Left cardiac atrium (tissue), 4 donors: ENCODE measurements at regions not wholly inside any gene's neighbourhood (a gene's known extent, or its start where the extent isn't known, plus 50 kb on each side); places are given as distances from the start of the nearest gene placed in this dataset.
"Not testable (repeated sequence)": the region's sequence is repeated elsewhere in the genome, so short reads cannot be mapped to it uniquely, and the experiment has no call there.

ENCODE experiments used
- ATAC-seq, 2 donors: fragments of 200-7000 bp; cut with Tn5 transposase; one replicate each; pipeline ENCODE4 v1.9.1; 2020; ENCODE audit warnings: mild to moderate bottlenecking in 2 of 2, moderate library complexity in 2 of 2
- DNase-seq: peaks from one replicate; pipeline ENCODE4 v3.0.0-alpha.2; 2020
- intact Hi-C, 2 donors: fragments of 100-400 bp; cut with DNase I; formaldehyde crosslinking; loops; one replicate each; pipeline versions ENCODE4 v1.14.1 to v1.15.1; 2022 to 2023
- donor health status: DM: no; HTN: yes; CAD: no.
- donor health status: DM: no; HTN: yes; CAD: no; lungs with severe emphysema.
- donor health status: DM: yes; HTN: yes; CAD: no.
- donor health status: Dilated cardiomyopathy.

DNA sequence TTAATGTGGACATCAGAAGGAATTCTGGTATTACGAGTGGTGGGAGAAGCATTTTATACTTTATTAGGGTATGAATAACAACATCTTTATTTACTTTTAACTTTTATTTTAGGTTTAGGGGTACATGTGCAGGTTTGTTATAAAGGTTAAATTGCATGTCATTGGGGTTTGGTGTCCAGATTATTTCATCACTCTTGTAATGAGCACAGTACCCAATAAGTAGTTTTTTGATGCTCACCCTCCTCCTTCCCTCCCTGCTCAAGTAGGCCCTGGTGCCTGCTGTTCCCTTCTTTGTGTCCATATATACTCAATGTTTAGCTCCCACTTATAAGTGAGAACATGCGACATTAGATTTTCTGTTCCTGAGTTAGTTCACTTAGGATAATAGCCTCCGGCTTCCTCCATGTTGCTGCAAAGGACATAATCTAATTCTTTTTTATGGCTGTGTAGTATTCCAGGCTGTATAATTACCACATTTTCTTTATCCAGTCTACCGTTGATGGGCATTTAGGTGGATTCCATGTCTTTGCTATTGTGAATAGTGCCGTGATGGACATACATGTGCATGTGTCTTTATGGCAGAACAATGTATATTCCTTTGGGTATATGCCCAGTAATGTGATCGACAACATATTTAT is 456.2 kb downstream of the XYLT1 start:
- ATAC-seq (no peak), DNase-seq (no peak)
- intact Hi-C loops: no loop called here

DNA sequence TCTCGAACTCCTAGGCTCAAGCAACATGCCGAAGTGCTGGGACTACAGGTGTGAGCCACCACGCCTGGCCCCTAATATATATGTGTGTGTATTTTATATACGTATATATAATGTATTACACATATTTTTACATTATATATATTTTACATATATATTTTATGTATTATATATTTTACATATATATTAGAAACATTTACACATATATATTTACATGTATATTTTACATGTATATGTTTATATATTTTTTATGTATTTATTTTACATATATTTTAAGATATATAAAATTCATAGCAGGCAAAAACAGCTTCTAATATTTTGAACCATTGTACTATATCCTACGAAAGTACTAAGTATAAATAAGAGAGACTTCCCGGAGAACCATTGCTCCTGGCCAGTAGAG is 455.1 kb downstream of the XYLT1 start:
- no peak for DNase-seq
- no peak for ATAC-seq
- intact Hi-C loops: no loop called here

DNA sequence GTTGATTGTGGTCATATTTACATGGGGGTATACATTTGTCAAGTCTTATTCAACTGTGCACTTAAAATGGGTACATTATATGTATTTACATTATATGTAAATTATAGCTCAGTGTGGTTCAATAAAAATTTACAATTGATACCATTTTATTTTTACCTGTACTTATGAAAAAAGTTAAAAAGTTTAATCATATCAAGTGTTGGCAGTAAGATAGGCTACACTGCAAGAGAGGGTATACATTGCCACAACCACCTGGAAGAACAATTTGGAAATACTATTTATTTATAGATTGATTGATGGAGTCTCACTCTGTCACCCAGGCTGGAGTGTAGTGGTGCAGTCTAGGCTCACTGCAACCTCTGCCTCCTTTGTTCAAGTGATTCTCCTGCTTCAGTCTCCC is 453.3 kb downstream of the XYLT1 start:
- intact Hi-C loops: no loop called here
- no peak for DNase-seq
- ATAC-seq: no peak

DNA sequence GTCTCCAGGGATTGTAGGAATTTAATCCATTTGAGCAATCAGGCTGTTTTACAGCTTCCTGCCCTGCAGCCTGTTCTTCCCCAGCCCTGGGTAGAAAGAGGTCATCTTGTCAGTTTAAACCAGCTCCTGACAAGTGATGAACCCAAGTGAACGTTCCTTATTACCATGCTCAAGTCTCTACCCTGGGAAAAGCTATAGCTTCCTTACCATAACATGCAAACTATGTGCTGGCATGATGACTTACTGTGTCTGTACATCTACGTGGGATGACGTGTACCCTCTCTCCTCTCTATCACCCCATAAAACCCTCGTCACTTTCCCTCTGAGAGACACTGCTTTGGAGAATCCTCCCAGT is 452.2 kb downstream of the XYLT1 start:
- no peak for DNase-seq
- intact Hi-C loops: no loop called here
- no peak for ATAC-seq

DNA sequence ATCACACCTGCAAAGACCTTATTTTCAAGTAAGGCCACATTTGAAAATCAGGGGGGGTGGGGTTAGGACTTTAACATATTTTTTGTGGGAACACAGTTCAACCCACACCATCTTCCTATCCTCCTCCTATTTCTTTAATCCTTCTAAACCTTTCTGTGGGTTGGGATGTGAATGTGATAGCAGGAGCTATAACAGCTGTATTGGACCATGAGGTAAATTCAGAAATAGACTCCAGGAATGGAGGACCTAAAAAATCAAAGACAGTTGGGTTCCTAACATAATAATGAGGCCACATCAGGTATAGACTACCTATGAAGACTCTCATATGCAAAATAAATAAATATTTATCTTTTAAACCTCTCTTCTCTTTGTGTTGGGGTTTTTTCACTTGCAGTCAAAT is 451.4 kb downstream of the XYLT1 start:
- DNase-seq: no peak
- no peak for ATAC-seq
- intact Hi-C loops: no loop called here

DNA sequence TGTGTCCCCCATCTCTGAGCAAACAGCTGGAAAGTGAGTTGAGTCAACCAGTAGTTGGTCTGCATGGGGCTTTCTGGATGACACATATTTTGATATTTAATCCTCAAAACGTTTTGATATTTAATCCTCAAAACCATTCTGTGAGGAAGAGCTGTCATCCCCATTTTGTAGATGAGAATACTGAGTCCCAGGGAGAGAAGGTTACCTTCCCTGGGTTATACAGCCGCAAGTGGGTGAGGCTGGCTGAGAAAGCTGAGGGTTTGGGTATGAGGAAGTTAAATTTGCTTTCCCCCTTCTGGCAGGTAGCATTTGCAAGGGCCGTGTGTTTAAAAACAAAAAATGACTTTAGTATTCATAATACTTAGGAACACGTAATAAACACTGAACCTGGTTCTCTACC is 447.2 kb downstream of the XYLT1 start:
- intact Hi-C loops: no loop called here
- no peak for DNase-seq
- no peak for ATAC-seq

DNA sequence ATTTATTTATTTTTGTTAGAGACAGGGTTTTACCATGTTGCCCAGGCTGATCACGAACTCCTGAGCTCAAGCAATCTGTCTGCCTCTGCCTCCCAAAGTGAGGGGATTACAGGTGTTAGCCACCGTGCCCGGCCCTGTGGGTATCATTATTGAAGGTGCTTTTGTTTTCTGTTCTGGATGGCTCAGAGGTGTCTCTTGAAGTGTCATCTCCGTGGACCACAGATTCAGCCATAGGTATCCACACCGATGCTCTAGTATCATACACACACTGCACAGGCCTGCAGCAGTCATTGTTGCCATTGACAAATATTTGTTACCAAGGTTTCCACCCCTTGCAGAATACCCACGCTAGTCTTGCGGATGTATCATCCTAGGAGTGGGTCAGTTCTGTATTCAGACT is 446.2 kb downstream of the XYLT1 start:
- DNase-seq (no peak), ATAC-seq (no peak)
- intact Hi-C loops: no loop called here

DNA sequence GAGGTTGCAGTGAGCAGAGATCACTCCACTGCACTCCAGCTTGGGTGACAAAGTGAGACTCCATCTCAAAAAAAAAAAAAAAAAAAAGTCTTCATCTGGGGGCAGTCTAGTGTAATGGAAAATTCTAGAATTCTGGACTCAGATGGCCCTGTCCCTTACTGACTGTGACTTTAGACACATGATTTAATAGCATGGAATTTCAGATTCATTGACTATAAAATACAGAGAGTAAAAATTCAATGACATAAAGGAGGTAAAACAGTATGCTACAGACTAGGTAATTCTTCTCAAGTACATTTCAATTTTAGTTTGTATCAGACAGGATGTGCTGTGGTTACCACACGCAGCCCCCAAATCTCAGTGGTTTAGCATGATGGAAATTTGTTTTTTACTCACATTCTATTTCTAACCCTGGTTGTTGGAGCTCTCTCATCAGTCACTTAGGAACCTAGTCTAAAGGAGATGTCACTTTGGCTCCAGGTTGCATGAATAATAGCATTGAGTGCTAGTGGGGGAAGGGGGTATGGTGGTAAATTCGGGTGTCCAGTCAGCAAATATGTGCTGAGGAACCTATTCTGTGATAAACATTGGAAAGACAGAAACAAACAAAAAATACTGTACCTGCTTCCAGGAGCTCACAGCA is 444.0 kb downstream of the XYLT1 start:
- no peak for DNase-seq
- intact Hi-C loops: no loop called here
- no peak for ATAC-seq

DNA sequence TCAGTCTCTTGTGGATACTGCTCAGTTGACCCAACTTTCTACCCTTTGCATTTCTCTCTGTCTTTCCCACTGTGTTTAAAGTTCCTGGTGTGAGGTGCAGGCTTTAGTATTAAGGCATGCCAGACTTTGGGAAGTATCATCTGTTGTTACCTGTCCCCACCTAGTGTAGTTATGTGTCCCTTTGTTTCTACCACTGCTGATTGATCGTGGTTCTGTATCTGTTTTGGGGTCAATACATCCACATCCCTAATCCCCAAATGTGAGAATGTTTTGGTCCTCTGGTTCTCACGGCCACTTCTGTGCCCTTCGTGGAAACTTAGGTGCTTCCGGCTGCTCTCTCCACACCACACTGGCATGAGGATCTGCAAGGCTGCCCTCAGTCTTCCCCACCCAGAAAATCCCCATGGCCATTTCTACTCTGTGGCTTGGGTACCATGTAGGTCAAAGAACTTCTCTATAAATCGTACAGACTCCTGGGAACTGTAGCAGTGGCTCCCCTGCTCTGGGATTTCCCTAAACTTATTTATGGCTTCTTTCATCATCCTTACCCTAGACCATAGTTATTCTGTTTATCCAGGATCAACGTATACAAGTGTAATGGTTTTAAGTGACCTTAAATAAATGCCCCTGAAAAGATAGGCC is 443.2 kb downstream of the XYLT1 start:
- no peak for ATAC-seq
- intact Hi-C loops: no loop called here
- no peak for DNase-seq

DNA sequence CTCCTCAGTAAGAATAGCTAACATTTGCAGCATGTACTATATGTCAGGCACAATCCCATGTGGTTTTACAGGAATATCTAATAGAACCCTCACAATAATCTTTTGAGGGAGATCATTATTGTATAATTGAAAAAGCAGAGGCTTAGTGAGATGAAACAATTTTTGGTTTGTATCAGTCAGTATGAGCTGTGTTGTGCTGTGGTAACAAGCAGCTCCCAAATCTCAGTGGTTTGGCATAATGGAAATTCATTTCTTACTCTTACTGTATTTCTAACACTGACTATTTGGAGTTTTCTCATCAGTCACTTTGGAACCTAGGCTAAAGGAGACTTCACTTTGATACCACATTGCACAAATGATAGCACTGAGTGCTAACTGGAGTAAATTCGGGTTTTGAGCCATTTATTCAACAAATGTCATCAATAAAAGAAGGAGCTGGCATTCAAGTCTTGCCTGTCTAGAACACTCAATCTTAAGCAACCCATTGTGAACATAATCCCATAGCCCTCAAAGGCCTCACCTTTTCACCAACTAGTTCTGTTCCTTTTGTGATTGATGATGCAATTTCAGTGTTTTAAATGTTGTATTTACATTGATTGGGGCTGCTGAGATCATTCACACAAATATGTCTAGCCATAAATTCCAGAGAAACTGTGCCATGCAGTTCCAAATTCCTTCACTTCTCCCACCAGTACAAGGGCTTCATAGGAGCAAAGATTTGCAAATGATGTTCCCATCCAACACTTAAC is 441.0 kb downstream of the XYLT1 start:
- DNase-seq (no peak), ATAC-seq (no peak)
- intact Hi-C loops: no loop called here

DNA sequence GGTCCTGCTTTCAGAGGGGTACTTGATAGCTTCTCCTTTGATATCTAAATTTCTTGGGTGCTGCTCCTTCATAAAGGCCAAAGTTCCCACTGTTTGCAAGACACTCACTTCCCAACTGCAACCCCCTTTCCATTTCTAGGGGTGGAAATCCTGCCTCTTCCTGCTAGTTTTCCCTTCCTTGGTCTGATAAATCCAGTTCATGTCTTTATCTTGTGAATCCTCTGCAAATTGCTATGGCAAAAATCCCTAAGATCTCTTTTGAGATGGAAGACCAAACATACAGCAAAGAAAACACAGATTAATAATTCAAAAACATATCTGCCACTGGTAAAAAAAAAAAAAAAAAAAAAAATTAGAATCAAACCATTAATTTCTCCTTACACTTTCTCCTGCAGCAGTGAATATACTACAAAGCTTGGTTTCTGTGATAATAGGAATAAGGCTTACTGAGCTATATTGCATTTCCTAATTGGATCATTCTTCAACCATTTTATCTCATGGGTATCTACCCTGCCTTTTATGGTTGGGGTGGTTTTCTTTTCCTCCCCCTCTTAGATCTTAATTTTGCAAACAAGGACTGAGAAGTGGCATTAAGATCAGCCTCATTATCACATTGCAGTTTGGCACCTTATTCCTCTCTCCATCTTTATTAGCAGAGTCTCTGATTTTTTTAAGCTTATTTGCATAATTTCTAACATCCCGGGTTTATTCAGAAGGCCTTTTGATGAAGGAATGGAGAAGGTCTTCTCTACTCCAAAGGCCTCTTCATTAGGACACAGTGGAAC is 439.1 kb downstream of the XYLT1 start:
- no peak for ATAC-seq
- no peak for DNase-seq
- intact Hi-C loops: no loop called here

DNA sequence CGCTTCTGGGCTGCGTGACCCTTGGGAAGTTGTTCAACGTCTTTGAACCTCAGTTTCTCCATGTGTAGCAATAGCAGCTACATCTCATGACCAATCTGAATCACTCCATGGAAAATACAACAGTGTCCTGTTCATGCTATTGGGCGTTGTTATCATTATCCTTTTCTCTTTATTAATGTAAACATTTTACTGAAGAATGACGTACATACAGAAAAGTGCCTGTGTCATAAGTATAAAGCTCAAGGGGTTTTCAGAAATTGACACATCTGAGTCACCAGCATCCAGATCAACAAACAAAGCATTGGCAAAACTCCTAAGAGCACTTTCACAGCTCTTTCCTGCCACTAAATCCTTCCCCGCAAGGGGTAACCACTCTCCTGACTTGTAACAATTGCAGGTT is 438.4 kb downstream of the XYLT1 start:
- ATAC-seq (no peak), DNase-seq (no peak)
- intact Hi-C loops: no loop called here

DNA sequence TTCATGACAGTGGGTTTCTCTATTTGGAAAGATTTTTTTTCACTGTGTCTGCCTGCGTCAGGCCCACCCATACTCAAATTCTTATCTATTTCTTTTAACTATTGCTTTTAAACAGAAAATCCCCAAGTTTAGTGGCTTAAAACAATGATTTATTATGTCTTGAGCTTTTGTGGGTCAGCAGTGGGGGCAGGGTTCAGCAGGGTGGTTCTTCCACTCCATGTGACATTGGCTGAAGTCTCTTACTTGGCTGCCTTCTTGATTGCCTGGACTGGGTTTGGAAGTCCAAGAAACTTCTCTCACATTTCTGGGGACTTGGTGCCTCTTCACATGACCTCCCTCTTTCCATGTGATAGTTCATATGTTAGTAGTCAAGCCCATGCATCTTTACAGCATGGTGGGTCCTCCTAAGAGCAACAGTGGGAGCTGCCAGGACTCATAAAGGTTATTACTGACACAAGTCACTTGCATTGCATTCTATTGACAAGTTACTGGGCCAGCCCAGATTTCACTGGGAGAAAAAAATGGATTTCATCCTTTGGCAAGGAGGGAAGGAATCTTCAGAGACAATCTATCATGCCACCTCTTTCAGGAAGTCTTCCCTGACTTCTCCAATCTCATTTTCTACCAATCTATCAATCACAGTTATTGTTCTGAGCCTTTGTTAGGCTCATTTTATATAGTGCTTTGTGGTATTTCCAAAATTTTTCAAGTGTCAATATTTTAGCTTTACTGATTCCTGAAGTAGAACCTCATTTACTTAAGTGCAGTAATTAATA is 436.1 kb downstream of the XYLT1 start:
- ATAC-seq (no peak), DNase-seq (no peak)
- intact Hi-C loops: no loop called here

DNA sequence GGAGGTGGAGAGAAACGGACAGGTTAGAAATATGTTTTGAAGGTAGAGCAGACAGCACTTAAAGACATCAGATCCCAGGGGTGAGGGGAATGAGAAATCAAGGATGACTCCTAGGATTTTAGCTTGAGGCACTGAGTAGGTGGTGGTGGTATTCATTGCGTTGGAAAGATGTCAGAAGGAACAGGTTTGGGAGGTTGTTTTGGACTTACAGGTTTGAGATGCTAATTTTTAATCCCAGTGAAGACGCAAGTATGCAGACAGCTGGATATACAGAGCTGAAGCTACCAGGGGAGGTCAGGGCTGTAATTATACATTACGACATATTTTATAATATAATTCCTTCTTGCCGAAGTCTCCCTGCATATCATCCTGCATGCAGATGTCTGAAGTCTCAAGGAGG is 433.3 kb downstream of the XYLT1 start:
- ATAC-seq: no peak
- DNase-seq: no peak
- intact Hi-C loops: no loop called here

DNA sequence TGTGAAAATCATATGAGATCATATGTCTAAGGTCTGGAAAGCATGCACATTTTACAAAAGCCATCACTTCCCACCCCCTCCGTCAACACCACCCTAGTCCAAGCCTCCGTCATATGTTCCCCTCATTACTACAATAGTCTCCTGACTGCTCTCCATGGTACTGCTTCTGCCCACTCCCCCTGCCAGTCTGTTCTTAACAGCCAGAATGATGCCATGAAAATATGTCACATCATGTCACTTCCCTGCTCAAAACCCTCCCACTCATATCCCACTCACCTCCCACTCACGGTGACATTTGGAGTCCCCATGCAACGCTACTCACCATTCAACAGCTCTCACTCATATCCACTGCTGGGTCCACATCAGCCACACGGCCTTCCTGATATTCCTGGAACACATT is 432.3 kb downstream of the XYLT1 start:
- no peak for DNase-seq
- no peak for ATAC-seq
- intact Hi-C loops: no loop called here

DNA sequence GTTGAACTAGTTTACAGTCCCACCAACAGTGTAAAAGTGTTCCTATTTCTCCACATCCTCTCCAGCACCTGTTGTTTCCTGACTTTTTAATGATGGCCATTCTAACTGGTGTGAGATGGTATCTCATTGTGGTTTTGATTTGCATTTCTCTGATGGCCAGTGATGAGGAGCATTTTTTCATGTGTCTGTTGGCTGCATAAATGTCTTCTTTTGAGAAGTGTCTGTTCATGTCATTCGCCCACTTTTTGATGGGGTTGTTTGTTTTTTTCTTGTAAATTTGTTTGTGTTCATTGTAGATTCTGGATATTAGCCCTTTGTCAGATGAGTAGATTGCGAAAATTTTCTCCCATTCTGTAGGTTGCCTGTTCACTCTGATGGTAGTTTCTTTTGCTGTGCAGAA is 421.7 kb downstream of the XYLT1 start:
- ATAC-seq, DNase-seq, intact Hi-C loops: not testable (repeated sequence)

DNA sequence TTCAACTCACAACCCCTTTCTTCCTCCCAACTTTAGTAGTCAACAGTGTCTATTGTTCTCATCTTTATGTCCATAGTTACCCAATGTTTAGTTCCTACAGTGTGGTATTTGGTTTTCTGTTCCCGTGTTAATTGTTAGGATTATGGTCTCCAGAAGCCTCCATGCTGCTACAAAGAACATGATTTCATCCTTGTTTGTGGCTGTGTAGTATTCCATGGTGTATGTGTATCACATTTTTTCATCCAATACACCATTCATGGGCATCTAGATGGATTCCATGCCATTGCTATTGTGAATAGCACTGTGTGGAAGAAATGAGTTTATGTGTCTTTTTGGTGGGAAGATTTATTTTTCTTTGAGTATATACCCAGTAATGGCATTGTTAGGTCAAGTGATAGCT is 420.3 kb downstream of the XYLT1 start:
- intact Hi-C loops: no loop called here
- ATAC-seq (no peak), DNase-seq (no peak)
